Central memory CD8-positive, alpha-beta T cell (primary cell): ENCODE measurements at regions not wholly inside any gene's neighbourhood (a gene's known extent, or its start where the extent isn't known, plus 50 kb on each side); places are given as distances from the start of the nearest gene placed in this dataset.

Experiments
- ATAC-seq: fragments of 150-1000 bp; cut with Tn5 transposase; replicated peaks from 2 replicates; pipeline ENCODE4 v1.10.0; 2022; ENCODE audit warnings: mild to moderate bottlenecking, moderate FRiP score, moderate number of reproducible peaks; ENCODE audit not compliant: poor library complexity, severe bottlenecking; ENCODE audit errors: extremely low read depth
- DNase-seq, 2 donors: peaks; one replicate each; pipeline ENCODE4 v3.0.0; 2021; ENCODE audit warnings: low spot score in 2 of 2
- H3K27ac Mint-ChIP-seq: one replicate; pipeline ENCODE4 v1.8.0; 2022; ENCODE audit warnings: low read depth, mild to moderate bottlenecking, moderate library complexity, mixed read lengths
- H3K27me3 Mint-ChIP-seq: one replicate; pipeline ENCODE4 v1.8.0; 2022; ENCODE audit warnings: mixed read lengths
- H3K36me3 Mint-ChIP-seq: one replicate; pipeline ENCODE4 v1.8.0; 2022; ENCODE audit warnings: mild to moderate bottlenecking, moderate library complexity, mixed read lengths; ENCODE audit not compliant: insufficient read depth
- H3K4me1 Mint-ChIP-seq: one replicate; pipeline ENCODE4 v1.8.0; 2022; ENCODE audit warnings: mixed read lengths
- H3K4me3 Mint-ChIP-seq: one replicate; pipeline ENCODE4 v1.8.0; 2022; ENCODE audit warnings: mild to moderate bottlenecking, moderate library complexity, mixed read lengths
- H3K9me3 Mint-ChIP-seq: one replicate; pipeline ENCODE4 v1.8.0; 2022; ENCODE audit warnings: mixed read lengths

- no peaks in the 10 kb centered on the region for H3K4me1 Mint-ChIP-seq
- no peaks in the 10 kb centered on the region for H3K27me3 Mint-ChIP-seq
- H3K27ac Mint-ChIP-seq = no peak overlapping the region
- no peak for DNase-seq
- H3K36me3 Mint-ChIP-seq = no peaks in the 10 kb centered on the region
- H3K4me3 Mint-ChIP-seq = no peak overlapping the region
- no peak for ATAC-seq
- no peaks in the 10 kb centered on the region for H3K9me3 Mint-ChIP-seq
Observed at GRCh38 chr6:95917034-95917433, 98.7 kb upstream of the FUT9 start.

DNA sequence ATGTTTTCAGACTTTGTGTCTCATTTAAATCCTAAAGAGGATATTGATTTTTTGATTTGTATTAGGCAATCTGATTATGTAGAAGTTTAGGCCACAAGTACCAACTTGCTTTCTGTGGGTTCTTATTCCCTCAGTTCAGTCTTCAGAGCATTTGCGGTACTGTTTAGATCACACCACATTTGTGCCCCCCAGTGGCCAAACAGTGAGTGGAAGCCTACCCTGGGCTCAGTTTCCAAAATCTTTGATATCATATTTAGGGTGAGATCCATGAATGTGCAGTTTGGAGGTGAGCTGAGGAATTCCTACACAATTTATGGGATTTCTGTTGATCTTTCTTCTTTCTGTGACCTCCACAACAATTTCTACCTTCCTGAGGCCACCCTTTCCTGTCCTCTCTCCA, 92.3 kb upstream of the FUT9 start:
- ATAC-seq = no peak
- no peaks in the 10 kb centered on the region for H3K4me1 Mint-ChIP-seq
- no peaks in the 10 kb centered on the region for H3K27me3 Mint-ChIP-seq
- no peaks in the 10 kb centered on the region for H3K36me3 Mint-ChIP-seq
- no peak for DNase-seq
- no peaks in the 10 kb centered on the region for H3K9me3 Mint-ChIP-seq
- no peak overlapping the region for H3K4me3 Mint-ChIP-seq
- no peak overlapping the region for H3K27ac Mint-ChIP-seq

GRCh38 chr6:95935736-95936135, 80.0 kb upstream of the FUT9 start:
- Mint-ChIP-seq H3K9me3 (peaks cover 6% of the 10 kb centered on the region), H3K4me1 (no peaks in the 10 kb centered on the region), H3K27me3 (no peaks in the 10 kb centered on the region), H3K36me3 (no peaks in the 10 kb centered on the region), H3K4me3 (no peak overlapping the region), H3K27ac (no peak overlapping the region)
- DNase-seq (no peak), ATAC-seq (no peak)

DNA sequence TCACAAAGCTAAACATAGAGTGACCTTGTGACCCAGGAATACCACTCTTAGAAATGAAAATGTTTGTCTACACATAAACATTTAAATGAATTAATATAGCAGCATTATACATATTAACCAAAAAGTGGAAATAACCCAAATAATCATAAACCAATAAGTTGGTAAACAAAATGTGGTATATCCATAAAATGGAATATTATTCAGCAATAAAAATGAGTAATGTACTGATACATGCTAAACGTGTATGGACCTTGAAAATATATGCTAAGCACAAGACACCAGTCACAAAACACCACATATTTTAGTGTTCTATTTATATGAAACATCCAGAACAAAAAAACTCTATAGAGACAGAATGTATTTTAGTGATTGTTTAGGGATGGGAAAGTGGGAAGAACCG, 68.9 kb upstream of the FUT9 start:
- no peak overlapping the region for H3K4me3 Mint-ChIP-seq
- H3K9me3 Mint-ChIP-seq = peaks cover 24% of the 10 kb centered on the region
- peaks cover 2% of the 10 kb centered on the region for H3K36me3 Mint-ChIP-seq
- H3K27me3 Mint-ChIP-seq = no peaks in the 10 kb centered on the region
- no peaks in the 10 kb centered on the region for H3K4me1 Mint-ChIP-seq
- no peak for ATAC-seq
- H3K27ac Mint-ChIP-seq = no peak overlapping the region
- no peak for DNase-seq

GRCh38 chr6:95948324-95948723, 67.5 kb upstream of the FUT9 start:
- Mint-ChIP-seq H3K36me3 (peaks cover 2% of the 10 kb centered on the region), H3K4me3 (no peak overlapping the region), H3K9me3 (peaks cover 18% of the 10 kb centered on the region), H3K27ac (no peak overlapping the region), H3K27me3 (no peaks in the 10 kb centered on the region), H3K4me1 (no peaks in the 10 kb centered on the region)
- ATAC-seq = no peak
- no peak for DNase-seq

DNA sequence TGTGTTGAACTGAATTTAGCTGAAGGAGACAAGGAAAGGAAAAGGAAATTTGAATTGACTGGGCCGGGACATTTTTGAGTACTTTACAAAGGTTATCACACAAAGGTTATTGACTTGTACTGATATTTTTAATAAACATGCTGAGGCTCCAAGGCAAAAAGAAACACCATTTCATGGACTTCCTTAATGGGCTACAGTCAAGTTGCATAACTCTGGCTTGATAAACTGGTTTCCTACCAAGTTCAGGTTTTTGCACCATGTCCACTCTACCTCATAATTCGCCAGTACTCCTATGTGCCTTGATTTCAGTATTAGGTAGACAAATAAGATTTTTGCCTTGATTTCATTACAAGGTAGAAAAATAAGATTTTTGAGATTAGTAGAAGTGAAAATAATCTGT, 65.8 kb upstream of the FUT9 start:
- H3K27ac Mint-ChIP-seq = no peak overlapping the region
- DNase-seq (no peak), ATAC-seq (no peak)
- H3K9me3 Mint-ChIP-seq = peaks cover 18% of the 10 kb centered on the region
- H3K36me3 Mint-ChIP-seq = peaks cover 2% of the 10 kb centered on the region
- no peaks in the 10 kb centered on the region for H3K4me1 Mint-ChIP-seq
- no peak overlapping the region for H3K4me3 Mint-ChIP-seq
- H3K27me3 Mint-ChIP-seq = no peaks in the 10 kb centered on the region

DNA sequence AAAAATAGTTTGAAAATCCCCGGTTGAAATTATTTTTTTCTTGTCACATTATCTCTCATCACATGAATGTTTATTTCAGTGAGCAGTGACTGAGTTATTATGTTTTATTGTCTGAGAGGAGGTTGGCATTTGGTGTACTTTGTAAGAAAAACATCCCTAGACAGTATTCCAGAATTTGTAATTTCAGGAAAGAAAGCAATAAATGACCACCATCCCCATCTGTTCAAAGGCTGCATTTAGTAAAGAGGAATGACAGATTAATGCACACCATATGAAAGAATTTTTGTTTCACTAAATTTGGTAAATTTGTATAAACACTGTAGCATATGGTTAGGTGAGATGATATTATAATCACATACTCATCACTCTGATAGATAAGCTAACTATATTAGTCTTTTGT, 57.1 kb upstream of the FUT9 start:
- Mint-ChIP-seq H3K9me3 (no peaks in the 10 kb centered on the region), H3K27me3 (no peaks in the 10 kb centered on the region)

GRCh38 chr6:95959261-95959660, 56.5 kb upstream of the FUT9 start:
- no peaks in the 10 kb centered on the region for H3K4me1 Mint-ChIP-seq
- H3K36me3 Mint-ChIP-seq = no peaks in the 10 kb centered on the region
- no peaks in the 10 kb centered on the region for H3K27me3 Mint-ChIP-seq
- no peak overlapping the region for H3K4me3 Mint-ChIP-seq
- no peak overlapping the region for H3K27ac Mint-ChIP-seq
- ATAC-seq (no peak), DNase-seq (no peak)
- no peaks in the 10 kb centered on the region for H3K9me3 Mint-ChIP-seq

More for the DNA sequence above, 57.1 kb upstream of the FUT9 start:
- Mint-ChIP-seq H3K36me3 (no peaks in the 10 kb centered on the region), H3K4me3 (no peak overlapping the region), H3K4me1 (no peaks in the 10 kb centered on the region), H3K27ac (no peak overlapping the region)
- no peak for DNase-seq
- ATAC-seq = no peak
